ENCODE measurements at regions not wholly inside any gene's neighbourhood (a gene's known extent, or its start where the extent isn't known, plus 50 kb on each side); places are given as distances from the start of the nearest gene placed in this dataset.

DNA sequence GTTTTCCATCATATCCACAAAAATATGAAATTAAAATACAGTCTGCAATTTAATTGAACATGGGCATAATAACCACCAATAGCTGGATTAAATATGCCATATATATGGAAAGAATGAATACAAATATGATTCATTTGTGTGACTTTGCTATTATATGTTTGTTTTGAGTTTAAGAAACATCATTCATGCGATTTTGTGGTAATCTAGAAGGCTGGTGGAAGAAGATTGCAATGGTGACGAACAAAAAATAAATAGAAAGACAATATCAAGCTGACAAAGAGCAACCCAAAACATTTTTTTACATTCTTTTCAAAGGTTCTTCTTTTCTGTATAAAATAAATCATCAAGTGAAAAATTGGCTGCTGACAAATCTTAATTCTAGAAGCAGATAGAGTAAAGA, 610.0 kb downstream of the MAT2B start:
- no peaks in the 10 kb centered on the region for H3K27me3 ChIP-seq (replicated peaks in 1 of 4; ENCODE audit: control extremely low read depth in 1 of 4, control insufficient read depth in 3 of 4, insufficient read depth in 4 of 4, low read length in 3 of 4)
- H3K27ac ChIP-seq (ENCODE audit: low read length in 2 of 2): no peak overlapping the region
- Mint-ChIP-seq H3K27me3 (no peaks in the 10 kb centered on the region), H3K27ac (no peak overlapping the region), H3K9me3 (ENCODE audit: insufficient read depth) (no peaks in the 10 kb centered on the region), H3K4me3 (no peak overlapping the region), H3K4me1 (no peaks in the 10 kb centered on the region)
- H3K4me1 ChIP-seq (ENCODE audit: control insufficient read depth in 2 of 2, insufficient read depth in 2 of 2, low read length in 2 of 2): no peaks in the 10 kb centered on the region
- no peaks in the 10 kb centered on the region for H3K79me2 ChIP-seq (ENCODE audit: control insufficient read depth, insufficient read depth, low read length)
- intact Hi-C loops (cut with micrococcal nuclease): no loop called here
- no peak overlapping the region for H3K4me3 ChIP-seq (ENCODE audit: control extremely low read depth in 1 of 5, extremely low read depth in 1 of 5, insufficient read depth in 1 of 5, low read depth in 2 of 5, low read length in 4 of 5)
- no peak for TF ChIP-seq EZH2 (IDR thresholded peaks at IDR 0.05; ENCODE audit: borderline replicate concordance, insufficient read depth, low read depth, low read length, poor library complexity, severe bottlenecking)
- TF ChIP-seq, protein P1, sequence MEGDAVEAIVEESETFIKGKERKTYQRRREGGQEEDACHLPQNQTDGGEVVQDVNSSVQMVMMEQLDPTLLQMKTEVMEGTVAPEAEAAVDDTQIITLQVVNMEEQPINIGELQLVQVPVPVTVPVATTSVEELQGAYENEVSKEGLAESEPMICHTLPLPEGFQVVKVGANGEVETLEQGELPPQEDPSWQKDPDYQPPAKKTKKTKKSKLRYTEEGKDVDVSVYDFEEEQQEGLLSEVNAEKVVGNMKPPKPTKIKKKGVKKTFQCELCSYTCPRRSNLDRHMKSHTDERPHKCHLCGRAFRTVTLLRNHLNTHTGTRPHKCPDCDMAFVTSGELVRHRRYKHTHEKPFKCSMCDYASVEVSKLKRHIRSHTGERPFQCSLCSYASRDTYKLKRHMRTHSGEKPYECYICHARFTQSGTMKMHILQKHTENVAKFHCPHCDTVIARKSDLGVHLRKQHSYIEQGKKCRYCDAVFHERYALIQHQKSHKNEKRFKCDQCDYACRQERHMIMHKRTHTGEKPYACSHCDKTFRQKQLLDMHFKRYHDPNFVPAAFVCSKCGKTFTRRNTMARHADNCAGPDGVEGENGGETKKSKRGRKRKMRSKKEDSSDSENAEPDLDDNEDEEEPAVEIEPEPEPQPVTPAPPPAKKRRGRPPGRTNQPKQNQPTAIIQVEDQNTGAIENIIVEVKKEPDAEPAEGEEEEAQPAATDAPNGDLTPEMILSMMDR (IDR thresholded peaks at IDR 0.05): no peak
- H3K36me3 ChIP-seq (replicated peaks in 1 of 2; ENCODE audit: control extremely low read depth in 1 of 2, control insufficient read depth in 1 of 2, extremely low read depth in 1 of 2, insufficient read depth in 2 of 2, low read length in 1 of 2): no peaks in the 10 kb centered on the region
- H3K9me3 ChIP-seq (ENCODE audit: control extremely low read depth in 1 of 3, control insufficient read depth in 2 of 3, insufficient read depth in 1 of 3, low read length in 2 of 3): no peaks in the 10 kb centered on the region
- no peaks in the 10 kb centered on the region for H4K20me1 ChIP-seq (ENCODE audit: control insufficient read depth, insufficient read depth, low read length, poor library complexity, severe bottlenecking)
- POLR2A ChIA-PET: no interaction called here
- H3K4me2 ChIP-seq (replicated peaks; ENCODE audit: low read depth, low read length, poor library complexity, severe bottlenecking): no peak overlapping the region
- DNase-seq: no peak
- no peak for ATAC-seq (ENCODE audit: low read depth)
- H2AFZ ChIP-seq (ENCODE audit: insufficient read depth, low read depth, low read length, poor library complexity, severe bottlenecking): no peak overlapping the region
- CTCF ChIA-PET: no interaction called here
- WGBS (ENCODE audit: insufficient coverage): no CpG with 5 or more reads among the region's 2 CpGs
- H3K9ac ChIP-seq (ENCODE audit: low read length): no peak overlapping the region

DNA sequence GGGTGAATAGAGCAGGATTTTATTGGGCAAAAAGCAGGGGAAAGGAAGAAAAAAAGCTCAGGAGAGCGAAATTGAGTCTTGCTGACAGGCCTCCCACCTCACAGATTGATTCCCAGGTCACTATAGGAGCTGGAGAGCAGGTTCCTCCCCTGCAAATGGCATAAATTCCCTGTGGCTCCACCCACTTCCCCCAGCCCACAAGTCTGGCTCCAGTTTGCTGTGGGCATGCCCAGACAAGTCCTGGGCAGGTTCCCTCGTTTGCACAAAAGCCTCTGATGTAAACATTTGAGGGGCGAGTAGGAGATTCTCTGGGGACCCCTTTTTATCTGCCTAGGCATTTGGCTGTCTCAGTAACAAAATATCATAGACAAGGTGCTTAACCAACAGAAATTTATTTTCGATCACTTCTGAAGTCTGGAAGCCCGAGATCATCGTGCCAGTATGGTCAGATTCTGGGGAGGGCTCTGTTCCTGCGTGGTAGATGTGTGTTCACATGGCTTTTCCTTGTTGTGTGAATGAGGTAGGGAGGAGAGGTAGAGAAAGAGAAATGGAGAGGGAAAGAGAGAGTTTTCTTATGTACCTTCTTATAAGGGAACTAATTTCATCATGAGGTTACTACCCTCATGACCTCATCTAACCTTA, 614.5 kb downstream of the MAT2B start:
- no peaks in the 10 kb centered on the region for H4K20me1 ChIP-seq (ENCODE audit: control insufficient read depth, insufficient read depth, low read length, poor library complexity, severe bottlenecking)
- no peaks in the 10 kb centered on the region for H3K79me2 ChIP-seq (ENCODE audit: control insufficient read depth, insufficient read depth, low read length)
- no peak for TF ChIP-seq EZH2 (IDR thresholded peaks at IDR 0.05; ENCODE audit: borderline replicate concordance, insufficient read depth, low read depth, low read length, poor library complexity, severe bottlenecking)
- TF ChIP-seq, protein P1 (IDR thresholded peaks at IDR 0.05): no peak
- H2AFZ ChIP-seq (ENCODE audit: insufficient read depth, low read depth, low read length, poor library complexity, severe bottlenecking): no peak overlapping the region
- H3K4me2 ChIP-seq (replicated peaks; ENCODE audit: low read depth, low read length, poor library complexity, severe bottlenecking): no peak overlapping the region
- ATAC-seq (ENCODE audit: low read depth): no peak
- CTCF ChIA-PET: no interaction called here
- Mint-ChIP-seq H3K9me3 (ENCODE audit: insufficient read depth) (no peaks in the 10 kb centered on the region), H3K27me3 (no peaks in the 10 kb centered on the region), H3K4me3 (no peak overlapping the region), H3K27ac (no peak overlapping the region), H3K4me1 (no peaks in the 10 kb centered on the region)
- WGBS (ENCODE audit: insufficient coverage): 69% methylated on average over 5 of the region's 7 CpGs
- intact Hi-C loops (cut with micrococcal nuclease): no loop called here
- no peak overlapping the region for H3K4me3 ChIP-seq (ENCODE audit: control extremely low read depth in 1 of 5, extremely low read depth in 1 of 5, insufficient read depth in 1 of 5, low read depth in 2 of 5, low read length in 4 of 5)
- no peaks in the 10 kb centered on the region for H3K4me1 ChIP-seq (ENCODE audit: control insufficient read depth in 2 of 2, insufficient read depth in 2 of 2, low read length in 2 of 2)
- H3K36me3 ChIP-seq (replicated peaks in 1 of 2; ENCODE audit: control extremely low read depth in 1 of 2, control insufficient read depth in 1 of 2, extremely low read depth in 1 of 2, insufficient read depth in 2 of 2, low read length in 1 of 2): no peaks in the 10 kb centered on the region
- H3K27me3 ChIP-seq (replicated peaks in 1 of 4; ENCODE audit: control extremely low read depth in 1 of 4, control insufficient read depth in 3 of 4, insufficient read depth in 4 of 4, low read length in 3 of 4): no peaks in the 10 kb centered on the region
- no peaks in the 10 kb centered on the region for H3K9me3 ChIP-seq (ENCODE audit: control extremely low read depth in 1 of 3, control insufficient read depth in 2 of 3, insufficient read depth in 1 of 3, low read length in 2 of 3)
- no peak overlapping the region for H3K9ac ChIP-seq (ENCODE audit: low read length)
- POLR2A ChIA-PET: no interaction called here
- DNase-seq: no peak
- no peak overlapping the region for H3K27ac ChIP-seq (ENCODE audit: low read length in 2 of 2)
